ENCODE measurements at regions not wholly inside any gene's neighbourhood (a gene's known extent, or its start where the extent isn't known, plus 50 kb on each side); places are given as distances from the start of the nearest gene placed in this dataset.
"Not testable (repeated sequence)": the region's sequence is repeated elsewhere in the genome, so short reads cannot be mapped to it uniquely, and the experiment has no call there.

DNA sequence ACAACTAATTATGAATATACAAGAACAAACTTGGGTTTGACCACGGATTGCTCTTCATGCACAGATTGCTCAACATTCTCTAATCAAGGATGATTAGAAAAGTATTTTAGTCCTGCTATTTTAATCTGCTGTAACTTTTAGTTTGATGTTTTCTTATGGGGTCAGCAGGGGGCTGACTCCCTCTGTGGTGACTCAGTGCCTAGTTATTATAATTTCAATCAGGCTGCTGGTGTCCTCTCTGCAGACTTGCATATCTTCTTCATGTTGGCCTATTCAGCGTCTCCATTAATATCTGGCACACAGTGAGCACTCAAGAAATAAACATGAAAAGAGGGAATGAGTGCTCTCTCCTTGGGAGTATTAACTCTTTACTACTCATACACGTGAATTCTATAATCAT is 223.8 kb upstream of the DDI1 start:
- no peak for DNase-seq

DNA sequence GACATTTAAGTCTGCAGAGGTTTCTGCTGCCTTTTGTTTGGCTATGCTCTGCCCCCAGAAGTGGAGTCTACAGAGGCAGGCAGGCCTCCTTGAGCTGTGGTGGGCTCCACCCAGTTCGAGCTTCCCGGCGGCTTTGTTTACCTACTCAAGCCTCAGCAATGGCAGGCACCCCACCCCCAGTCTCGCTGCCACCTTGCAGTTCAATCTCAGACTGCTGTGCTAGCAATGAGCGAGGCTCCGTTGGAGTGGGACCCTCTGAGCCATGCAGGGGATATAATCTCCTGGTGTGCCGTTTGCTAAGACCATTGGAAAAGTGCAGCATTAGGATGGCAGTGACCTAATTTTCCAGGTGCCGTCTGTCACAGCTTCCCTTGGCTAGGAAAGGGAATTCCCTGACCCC is 216.1 kb upstream of the DDI1 start:
- not testable (repeated sequence) for DNase-seq

- DNase-seq: no peak
These were observed 212.3 kb upstream of the DDI1 start for GRCh38 chr11:103824116-103824515.

- no peak for DNase-seq
These were observed 211.0 kb upstream of the DDI1 start for GRCh38 chr11:103825469-103825868.

GRCh38 chr11:103826856-103827255 is 209.6 kb upstream of the DDI1 start:
- no peak for DNase-seq

DNA sequence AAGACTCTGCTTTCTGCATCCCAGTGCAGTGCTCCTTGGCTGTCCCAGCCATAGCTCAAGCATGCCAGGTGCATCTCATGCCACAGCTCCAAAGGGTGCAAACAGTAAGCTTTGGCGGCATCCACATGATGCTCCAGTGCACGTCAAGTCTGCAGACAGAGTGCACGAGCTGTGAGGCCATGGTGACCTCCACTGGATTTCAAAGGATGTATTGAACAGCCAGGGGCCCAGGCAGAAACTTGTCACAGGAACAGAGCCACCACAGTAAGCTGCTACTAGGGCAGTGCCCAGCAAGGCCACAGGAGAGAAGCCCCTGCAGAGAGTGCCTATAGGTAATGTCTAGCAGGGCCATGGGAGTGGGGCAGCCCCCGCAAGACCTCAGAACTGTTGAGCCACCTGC is 206.8 kb upstream of the DDI1 start:
- no peak for DNase-seq

DNA sequence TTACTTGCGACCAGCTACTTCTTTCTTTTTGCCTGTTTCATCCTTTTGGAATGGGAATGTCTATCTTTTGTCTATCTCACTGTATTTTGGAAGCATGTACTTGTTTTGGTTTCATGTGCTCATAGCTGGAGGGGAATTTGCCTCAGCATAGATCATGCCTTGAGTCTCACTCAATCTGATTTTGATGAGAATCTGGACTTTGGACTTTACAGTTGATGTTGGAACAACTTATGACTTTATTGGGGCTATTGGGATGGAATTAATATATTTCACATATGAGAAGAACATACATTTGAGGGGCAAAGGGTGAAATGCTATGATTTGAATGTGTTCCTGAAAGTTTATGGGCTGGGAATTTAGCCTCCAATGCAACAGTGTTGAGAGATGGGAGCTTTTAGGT is 206.2 kb upstream of the DDI1 start:
- DNase-seq: no peak

DNA sequence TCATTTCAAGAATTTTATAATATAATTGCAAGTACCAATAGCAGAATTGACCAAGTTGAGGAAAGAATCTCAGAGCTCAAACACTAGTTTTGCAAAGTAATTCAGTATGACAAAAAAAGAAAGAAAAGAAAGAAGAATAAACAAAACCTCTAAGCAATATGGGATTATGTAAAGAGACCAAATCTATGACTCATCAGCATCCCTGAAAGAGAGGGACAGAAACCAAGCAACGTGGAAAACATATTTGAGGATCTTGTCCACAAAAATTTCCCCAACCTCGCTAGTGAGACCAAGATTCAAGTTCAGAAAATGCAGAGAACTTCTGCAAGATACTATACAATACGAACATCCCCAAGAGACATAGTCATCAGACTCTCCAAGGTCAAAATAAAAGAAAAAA is 203.7 kb upstream of the DDI1 start:
- no peak for DNase-seq

DNA sequence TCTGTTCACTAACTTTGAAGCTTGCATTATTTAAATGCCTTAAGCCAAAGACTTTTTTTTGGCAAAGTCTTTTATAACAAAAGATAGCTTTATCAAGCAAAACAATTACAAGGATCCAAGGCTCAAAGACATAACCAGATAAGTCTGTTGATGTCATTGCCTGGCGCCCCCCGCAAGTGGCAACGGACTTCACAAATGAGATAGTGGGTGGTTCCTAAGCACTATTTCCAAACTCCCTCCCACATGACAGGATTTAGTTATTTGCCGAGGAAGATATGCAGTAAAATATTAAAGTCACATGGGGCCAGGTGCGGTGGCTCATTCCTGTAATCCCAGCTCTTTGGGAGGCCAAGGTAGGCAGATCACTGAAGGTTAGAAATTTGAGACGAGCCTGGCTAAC is 194.2 kb upstream of the DDI1 start:
- DNase-seq: no peak

- no peak for DNase-seq
These were observed 193.6 kb upstream of the DDI1 start for GRCh38 chr11:103842795-103843194.

DNA sequence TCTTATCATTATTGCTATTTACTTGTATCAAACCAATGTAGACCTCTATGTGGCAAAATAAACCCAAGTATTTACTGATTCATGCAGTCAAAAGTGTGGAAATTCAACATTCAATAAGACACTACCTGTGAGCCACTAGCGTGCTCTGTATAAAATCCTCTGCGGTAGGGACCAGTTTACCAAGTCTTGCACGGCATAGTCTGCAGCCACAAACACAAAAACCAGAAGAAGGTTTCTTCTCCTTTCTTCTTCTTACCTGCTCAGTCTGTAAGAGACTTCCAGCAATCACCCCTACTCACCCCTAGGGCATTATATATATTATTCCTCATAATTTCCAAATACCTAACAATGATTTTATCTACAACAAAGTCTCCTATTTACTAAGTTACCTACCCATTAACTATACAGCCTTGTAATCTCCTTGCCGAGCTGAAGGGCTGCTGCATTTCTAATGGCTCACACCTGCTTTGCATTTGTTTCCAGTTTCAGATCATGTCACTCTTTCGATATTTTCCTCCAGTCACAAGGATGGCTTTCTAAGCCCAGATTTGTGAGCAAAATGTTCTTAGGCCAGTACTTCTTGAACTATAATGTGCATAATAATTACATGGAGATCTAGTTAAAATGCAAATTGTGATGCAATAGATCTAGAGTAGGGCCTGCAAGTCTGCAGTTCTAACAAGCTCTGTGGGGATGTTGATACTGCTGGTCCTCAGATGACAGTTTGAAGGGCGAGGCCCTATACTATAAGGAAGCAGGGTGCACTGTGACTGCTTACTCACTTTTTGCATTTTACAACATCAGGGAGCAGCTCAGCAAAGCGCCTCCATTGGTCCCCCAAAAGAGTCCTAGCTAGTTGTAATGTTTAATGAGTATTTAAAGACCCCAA is 191.9 kb upstream of the DDI1 start:
- no peak for DNase-seq

DNA sequence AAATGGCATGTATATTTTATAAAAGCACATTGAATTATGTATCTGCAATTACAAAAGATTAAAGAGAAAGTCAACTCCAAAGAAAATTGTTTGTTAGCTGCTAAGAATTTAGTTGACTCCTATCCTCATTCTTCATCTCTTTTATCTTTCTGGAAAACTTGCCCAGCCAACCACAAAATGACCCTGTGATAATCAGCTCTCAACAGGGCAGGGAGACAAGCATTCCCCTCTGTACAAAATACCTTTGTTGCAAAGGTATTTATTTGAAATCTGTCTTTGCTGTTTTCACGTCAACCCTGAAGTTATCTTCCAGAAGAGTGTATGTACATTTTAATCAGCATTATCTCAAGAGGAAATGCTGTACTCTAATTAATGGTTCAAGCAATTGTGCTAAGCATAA is 191.1 kb upstream of the DDI1 start:
- no peak for DNase-seq

DNA sequence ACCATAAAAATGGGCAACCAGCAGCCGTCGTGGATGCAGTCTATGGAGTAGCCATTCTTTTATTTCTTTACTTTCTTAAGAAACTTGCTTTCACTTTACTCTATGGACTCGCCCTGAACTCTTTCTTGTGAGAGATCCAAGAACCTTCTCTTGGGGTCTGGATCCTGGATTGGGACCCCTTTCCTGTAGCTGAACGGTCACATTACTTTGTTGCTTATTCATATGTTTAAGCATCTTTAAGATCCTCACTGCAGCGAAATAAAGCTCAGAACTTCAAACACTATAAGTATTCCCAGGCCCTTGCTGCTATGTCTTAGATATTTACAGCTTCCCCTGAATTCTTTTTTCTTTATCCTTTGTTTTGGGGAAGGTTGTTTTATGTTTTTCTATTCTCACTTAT is 187.8 kb upstream of the DDI1 start:
- no peak for DNase-seq

DNA sequence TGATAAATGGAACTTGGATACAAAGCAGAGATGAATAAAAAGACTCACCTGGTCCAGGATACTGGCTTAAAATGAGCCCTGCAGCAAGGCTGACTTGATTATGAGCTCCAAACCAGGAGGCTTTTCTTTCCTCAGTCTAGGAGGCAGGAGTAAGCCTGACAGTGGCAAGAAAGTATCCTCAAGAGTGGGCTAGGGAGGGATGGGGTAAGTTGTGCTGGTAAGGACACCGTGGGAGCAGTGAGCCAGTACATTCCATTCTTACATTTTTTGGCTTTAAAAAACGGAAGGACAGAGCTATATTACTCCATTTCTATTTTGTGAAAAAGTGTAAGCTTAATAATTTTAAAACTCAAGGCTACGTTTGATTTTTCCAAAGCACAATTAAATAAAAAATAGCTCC is 187.1 kb upstream of the DDI1 start:
- DNase-seq: no peak

DNA sequence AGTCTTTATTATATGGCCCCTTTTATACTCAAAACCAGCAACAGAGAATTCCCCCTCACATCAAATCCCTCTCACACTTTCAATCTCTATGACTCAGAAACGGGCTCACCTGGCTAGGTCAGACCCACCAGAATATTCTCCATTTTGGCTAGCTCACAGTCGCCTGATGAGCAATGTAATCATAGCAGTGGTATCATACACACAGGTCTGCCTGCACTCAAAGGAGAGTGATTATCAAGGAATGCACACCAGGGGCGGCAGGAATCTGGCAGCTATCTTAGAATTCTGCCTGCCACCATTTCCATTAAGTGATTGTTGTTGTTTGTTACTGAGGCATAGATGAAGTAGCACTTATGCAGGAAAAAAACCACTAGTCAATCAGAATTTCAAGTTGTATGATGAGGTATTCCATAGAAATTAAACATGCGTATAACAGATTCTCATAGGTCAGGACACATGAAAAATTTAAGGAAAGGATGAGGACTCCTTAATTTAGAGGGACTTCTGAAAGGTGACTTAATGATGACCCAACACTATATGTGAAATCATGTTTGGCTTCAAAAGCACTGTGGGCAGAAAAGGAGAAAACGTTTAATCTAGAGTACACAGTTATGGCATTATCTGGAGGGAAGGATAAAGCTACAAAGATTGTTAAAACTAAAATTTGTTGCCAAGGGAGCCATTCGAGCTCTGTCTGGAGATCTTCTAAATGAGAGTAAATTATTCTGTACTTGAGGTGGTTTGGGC is 185.8 kb upstream of the DDI1 start:
- DNase-seq: no peak

GRCh38 chr11:103851166-103851651 is 185.2 kb upstream of the DDI1 start:
- DNase-seq: no peak
